ENCODE measurements at regions not wholly inside any gene's neighbourhood (a gene's known extent, or its start where the extent isn't known, plus 50 kb on each side); places are given as distances from the start of the nearest gene placed in this dataset.

DNA sequence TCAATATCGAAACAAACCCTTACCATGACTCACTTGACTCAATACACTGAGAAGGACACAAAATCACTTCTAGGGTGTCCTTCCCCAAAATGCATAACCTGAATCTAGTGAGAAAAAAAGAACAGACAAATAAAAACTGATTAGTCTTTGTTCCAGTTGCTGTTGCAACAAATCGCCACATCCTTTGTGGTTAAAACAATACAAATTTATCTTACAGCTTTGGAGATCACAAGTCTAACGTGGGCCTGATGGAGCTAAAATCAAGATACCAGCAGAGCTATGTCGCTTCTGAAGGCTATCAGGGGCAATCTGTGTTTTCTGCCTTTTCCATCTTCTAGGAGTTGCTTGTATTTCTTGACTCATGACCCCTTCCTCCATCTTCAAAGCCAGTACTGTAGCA lies 541.7 kb downstream of the KCNJ3 start:
- Histone ChIP-seq H3K4me1 (ENCODE audit: control insufficient read depth, extremely low read depth, insufficient read depth, low read length) (no peaks in the 10 kb centered on the region), H2AFZ (ENCODE audit: low read depth, low read length) (no peak overlapping the region), H3K79me2 (ENCODE audit: control insufficient read depth, insufficient read depth, low read length) (no peaks in the 10 kb centered on the region), H3K9ac (replicated peaks; ENCODE audit: extremely low read depth, insufficient read depth, low read length) (no peak overlapping the region), H3K27ac (ENCODE audit: insufficient read depth, low read depth, low read length) (no peak overlapping the region), H3K4me3 (replicated peaks in 1 of 3; ENCODE audit: insufficient read depth in 1 of 3, low read depth in 1 of 3, low read length in 3 of 3) (no peak overlapping the region), H4K20me1 (replicated peaks; ENCODE audit: control insufficient read depth, extremely low read depth, insufficient read depth, low read length) (no peaks in the 10 kb centered on the region), H3K4me2 (ENCODE audit: insufficient read depth, low read length) (no peak overlapping the region), H3K9me1 (replicated peaks; ENCODE audit: control insufficient read depth, extremely low read depth, insufficient read depth, low read length) (no peaks in the 10 kb centered on the region), H3K9me3 (replicated peaks; ENCODE audit: control insufficient read depth, insufficient read depth, low read length) (no peaks in the 10 kb centered on the region), H3K27me3 (ENCODE audit: control insufficient read depth in 2 of 2, insufficient read depth in 2 of 2, low read length in 2 of 2) (no peaks in the 10 kb centered on the region), H3K36me3 (ENCODE audit: control insufficient read depth in 2 of 2, extremely low read depth in 1 of 2, insufficient read depth in 2 of 2, low read length in 2 of 2) (no peaks in the 10 kb centered on the region)
- CTCF ChIA-PET, result no interaction called here
- dilution Hi-C loops (cut with MboI; ENCODE audit: extremely low pct_ligation_motif_present, low sequenced_read_pairs), result no loop called here
- no TSS peak for BruUV-seq (replicated peaks)
- intact Hi-C loops (cut with micrococcal nuclease), result no loop called here
- FAIRE-seq (no peak), DNase-seq (ENCODE audit: low read depth, low spot score) (no peak)
- TF ChIP-seq GATA2 (IDR thresholded peaks at IDR 0.05; ENCODE audit: insufficient read depth, insufficient read length, low read depth, low read length) (no peak), JUN (IDR thresholded peaks at IDR 0.05; ENCODE audit: borderline replicate concordance, insufficient read depth, insufficient read length, low read depth) (no peak), CTCF (IDR thresholded peaks at IDR 0.05; ENCODE audit: extremely low read depth in 1 of 2, insufficient read depth in 1 of 2, low read depth in 1 of 2, low read length in 2 of 2) (no peak), MYC (IDR thresholded peaks at IDR 0.05; ENCODE audit: low read depth, low read length) (no peak), EZH2 (IDR thresholded peaks at IDR 0.05; ENCODE audit: borderline replicate concordance, low read depth, low read length, severe bottlenecking) (no peak), FOS (IDR thresholded peaks at IDR 0.05; ENCODE audit: borderline replicate concordance, insufficient read depth, low read length) (no peak)
- POLR2A ChIA-PET, result no interaction called here

- FAIRE-seq, result no peak
- no peak for TF ChIP-seq CTCF (IDR thresholded peaks at IDR 0.05; ENCODE audit: extremely low read depth in 1 of 2, insufficient read depth in 1 of 2, low read depth in 1 of 2, low read length in 2 of 2)
- no peak for TF ChIP-seq POLR2A (IDR thresholded peaks at IDR 0.05; ENCODE audit: low read depth, low read length)
- TF ChIP-seq, protein P1, sequence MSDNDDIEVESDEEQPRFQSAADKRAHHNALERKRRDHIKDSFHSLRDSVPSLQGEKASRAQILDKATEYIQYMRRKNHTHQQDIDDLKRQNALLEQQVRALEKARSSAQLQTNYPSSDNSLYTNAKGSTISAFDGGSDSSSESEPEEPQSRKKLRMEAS (IDR thresholded peaks at IDR 0.05; ENCODE audit: insufficient read depth, insufficient read length), result no peak
- no peak for TF ChIP-seq POLR2AphosphoS5 (IDR thresholded peaks at IDR 0.05; ENCODE audit: insufficient read depth, low read depth, low read length)
- TF ChIP-seq MYC (IDR thresholded peaks at IDR 0.05; ENCODE audit: low read depth, low read length), result no peak
- TF ChIP-seq GATA2 (IDR thresholded peaks at IDR 0.05; ENCODE audit: insufficient read depth, insufficient read length, low read depth, low read length), result no peak
- TF ChIP-seq EZH2 (IDR thresholded peaks at IDR 0.05; ENCODE audit: borderline replicate concordance, low read depth, low read length, severe bottlenecking), result no peak
- TF ChIP-seq JUN (IDR thresholded peaks at IDR 0.05; ENCODE audit: borderline replicate concordance, insufficient read depth, insufficient read length, low read depth), result no peak
- TF ChIP-seq FOS (IDR thresholded peaks at IDR 0.05; ENCODE audit: borderline replicate concordance, insufficient read depth, low read length), result no peak
- no peak overlapping the region for H3K4me3 ChIP-seq (replicated peaks in 1 of 3; ENCODE audit: insufficient read depth in 1 of 3, low read depth in 1 of 3, low read length in 3 of 3)
- dilution Hi-C loops (cut with MboI; ENCODE audit: extremely low pct_ligation_motif_present, low sequenced_read_pairs), result no loop called here
- no peak overlapping the region for H3K4me2 ChIP-seq (ENCODE audit: insufficient read depth, low read length)
- no peak overlapping the region for H3K27ac ChIP-seq (ENCODE audit: insufficient read depth, low read depth, low read length)
- no peaks in the 10 kb centered on the region for H3K9me3 ChIP-seq (replicated peaks; ENCODE audit: control insufficient read depth, insufficient read depth, low read length)
- intact Hi-C loops (cut with micrococcal nuclease), result no loop called here
- CTCF ChIA-PET, result interaction anchor here (0.5 to 1.4 kb wide), 3 partner anchors 11 to 432 kb away, joined by 3 read pairs; no protein-coding TSS in a partner anchor
- no peaks in the 10 kb centered on the region for H3K36me3 ChIP-seq (ENCODE audit: control insufficient read depth in 2 of 2, extremely low read depth in 1 of 2, insufficient read depth in 2 of 2, low read length in 2 of 2)
- BruUV-seq (replicated peaks), result no TSS peak
- H3K79me2 ChIP-seq (ENCODE audit: control insufficient read depth, insufficient read depth, low read length), result no peaks in the 10 kb centered on the region
- no peak overlapping the region for H3K9ac ChIP-seq (replicated peaks; ENCODE audit: extremely low read depth, insufficient read depth, low read length)
- no peak overlapping the region for H2AFZ ChIP-seq (ENCODE audit: low read depth, low read length)
- POLR2A ChIA-PET, result no interaction called here
- H3K4me1 ChIP-seq (ENCODE audit: control insufficient read depth, extremely low read depth, insufficient read depth, low read length), result no peaks in the 10 kb centered on the region
- H3K9me1 ChIP-seq (replicated peaks; ENCODE audit: control insufficient read depth, extremely low read depth, insufficient read depth, low read length), result no peaks in the 10 kb centered on the region
- H4K20me1 ChIP-seq (replicated peaks; ENCODE audit: control insufficient read depth, extremely low read depth, insufficient read depth, low read length), result no peaks in the 10 kb centered on the region
- no peaks in the 10 kb centered on the region for H3K27me3 ChIP-seq (ENCODE audit: control insufficient read depth in 2 of 2, insufficient read depth in 2 of 2, low read length in 2 of 2)
- no peak for DNase-seq (ENCODE audit: low read depth, low spot score)
Measured at GRCh38 chr2:155235710-155236109, 537.2 kb downstream of the KCNJ3 start.
